HG03196 (cell line): ENCODE measurements at regions not wholly inside any gene's neighbourhood (a gene's known extent, or its start where the extent isn't known, plus 50 kb on each side); places are given as distances from the start of the nearest gene placed in this dataset.

Experiments used
- ATAC-seq: cut with Tn5 transposase; IDR thresholded peaks from one replicate; pipeline ENCODE4 v1.9.1; 2021; ENCODE audit not compliant: unreplicated experiment

- no peak for ATAC-seq
These were observed 288.6 kb downstream of the AACS start for GRCh38 chr12:125353871-125354270.

GRCh38 chr12:125355614-125356013 is 290.4 kb downstream of the AACS start:
- no peak for ATAC-seq

- no peak for ATAC-seq
These were observed 290.9 kb downstream of the AACS start for GRCh38 chr12:125356111-125356510.

- ATAC-seq = no peak
These were observed 292.3 kb downstream of the AACS start for GRCh38 chr12:125357561-125357960.

GRCh38 chr12:125360540-125360939 is 295.3 kb downstream of the AACS start:
- ATAC-seq = no peak

- no peak for ATAC-seq
These were observed 305.8 kb downstream of the AACS start for GRCh38 chr12:125371033-125371432.

GRCh38 chr12:125372085-125372484 is 306.9 kb downstream of the AACS start:
- no peak for ATAC-seq

GRCh38 chr12:125373375-125373774 is 308.1 kb downstream of the AACS start:
- no peak for ATAC-seq

- ATAC-seq = no peak
These were observed 311.2 kb downstream of the AACS start for GRCh38 chr12:125376422-125376821.

GRCh38 chr12:125377093-125377492 is 311.9 kb downstream of the AACS start:
- no peak for ATAC-seq

GRCh38 chr12:125381373-125381772 is 316.1 kb downstream of the AACS start:
- no peak for ATAC-seq

GRCh38 chr12:125382926-125383325 is 317.7 kb downstream of the AACS start:
- ATAC-seq = no peak

GRCh38 chr12:125386652-125387051 is 321.4 kb downstream of the AACS start:
- ATAC-seq = no peak

- ATAC-seq = no peak
These were observed 322.0 kb downstream of the AACS start for GRCh38 chr12:125387206-125387605.

GRCh38 chr12:125389061-125389697 is 323.9 kb downstream of the AACS start:
- no peak for ATAC-seq

GRCh38 chr12:125393569-125393968 is 328.3 kb downstream of the AACS start:
- ATAC-seq = no peak

GRCh38 chr12:125395583-125396215 is 330.5 kb downstream of the AACS start:
- ATAC-seq = no peak

GRCh38 chr12:125399489-125399888 is 334.3 kb downstream of the AACS start:
- ATAC-seq = no peak

- ATAC-seq = no peak
These were observed 337.9 kb downstream of the AACS start for GRCh38 chr12:125402874-125403789.

GRCh38 chr12:125403843-125404242 is 338.6 kb downstream of the AACS start:
- no peak for ATAC-seq

- ATAC-seq = no peak
These were observed 340.9 kb downstream of the AACS start for GRCh38 chr12:125406131-125406530.

GRCh38 chr12:125408718-125409117 is 343.5 kb downstream of the AACS start:
- no peak for ATAC-seq
